KMS-11 (cell line): ENCODE measurements at regions not wholly inside any gene's neighbourhood (a gene's known extent, or its start where the extent isn't known, plus 50 kb on each side); places are given as distances from the start of the nearest gene placed in this dataset.
"Not testable (repeated sequence)": the region's sequence is repeated elsewhere in the genome, so short reads cannot be mapped to it uniquely, and the experiment has no call there.

Experiments used
- H2AFZ ChIP-seq: fragments of 200-600 bp; sonication (generic); 2 replicates; pipeline ENCODE4 v1.6.1; 2016; ENCODE audit warnings: antibody characterized with exemption, mixed run types, low read depth
- H3K27ac ChIP-seq: fragments of 200-600 bp; sonication (generic); 2 replicates; pipeline ENCODE4 v1.6.1; 2016; ENCODE audit warnings: mild to moderate bottlenecking, mixed run types
- H3K27me3 ChIP-seq: fragments of 200-600 bp; sonication (generic); 2 replicates; pipeline ENCODE4 v1.6.1; 2017; ENCODE audit warnings: mild to moderate bottlenecking, low read depth, mixed run types, moderate library complexity; ENCODE audit not compliant: insufficient read depth
- H3K36me3 ChIP-seq: fragments of 200-600 bp; sonication (generic); 2 replicates; pipeline ENCODE4 v1.6.1; 2017; ENCODE audit warnings: mild to moderate bottlenecking, mixed run types; ENCODE audit not compliant: insufficient read depth
- H3K4me1 ChIP-seq: fragments of 200-600 bp; sonication (generic); 2 replicates; pipeline ENCODE4 v1.6.1; 2016; ENCODE audit warnings: mild to moderate bottlenecking, low read depth, mixed run types; ENCODE audit not compliant: poor library complexity, severe bottlenecking
- H3K4me2 ChIP-seq: fragments of 200-600 bp; sonication (generic); 2 replicates; pipeline ENCODE4 v1.7.0; 2016; ENCODE audit warnings: mild to moderate bottlenecking, mixed run types
- H3K4me3 ChIP-seq: fragments of 200-600 bp; sonication (generic); IDR thresholded peaks from 2 replicates; pipeline ENCODE4 v1.6.1; 2017; ENCODE audit warnings: low read depth, low read length, mixed read lengths; ENCODE audit not compliant: insufficient read depth
- H3K79me2 ChIP-seq: fragments of 200-600 bp; sonication (generic); 2 replicates; pipeline ENCODE4 v1.6.1; 2016; ENCODE audit warnings: low read depth, mixed run types; ENCODE audit not compliant: insufficient read depth
- H3K9ac ChIP-seq: fragments of 200-600 bp; sonication (generic); 2 replicates; pipeline ENCODE4 v1.6.1; 2016; ENCODE audit warnings: mild to moderate bottlenecking, mixed run types
- H4K20me1 ChIP-seq: fragments of 200-600 bp; sonication (generic); 2 replicates; pipeline ENCODE4 v1.6.1; 2016; ENCODE audit warnings: mild to moderate bottlenecking, mixed run types; ENCODE audit not compliant: insufficient read depth
- TF ChIP-seq, protein P1 (sequence below): fragments of 200-600 bp; sonication (generic); conservative IDR thresholded peaks from 2 replicates; pipeline ENCODE4 v1.6.1; 2017; ENCODE audit warnings: low read depth, mild to moderate bottlenecking, antibody characterized with exemption, low read length, moderate library complexity, mixed read lengths

DNA sequence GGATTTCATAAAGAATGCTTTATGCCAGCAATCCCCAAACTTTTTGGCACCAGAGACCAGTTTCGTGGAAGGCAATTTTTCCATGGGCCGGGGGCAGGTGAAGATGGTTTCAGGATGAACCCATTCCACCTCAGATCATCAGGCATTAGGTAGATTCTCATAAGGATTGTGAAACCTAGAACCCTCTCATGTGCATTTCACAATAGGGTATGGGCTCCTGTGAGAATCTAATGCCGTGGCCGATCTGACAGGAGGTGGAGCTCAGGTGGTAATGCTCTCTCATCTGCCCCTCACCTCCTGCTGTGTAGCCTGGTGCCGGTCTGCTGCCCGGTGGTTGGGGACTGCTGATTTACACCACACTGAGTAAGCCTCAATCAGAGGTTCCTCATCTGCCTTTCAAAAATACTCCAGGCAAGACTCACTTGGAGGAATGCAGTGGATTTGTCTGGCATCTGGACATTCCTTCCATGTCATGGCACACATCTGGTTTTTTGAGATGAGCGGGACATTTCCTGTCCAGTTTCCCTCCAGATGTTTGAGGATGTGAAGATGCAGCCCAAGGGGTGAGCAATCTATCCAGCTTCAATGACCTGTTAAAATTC lies 185.8 kb downstream of the VAPA start:
- no peaks in the 10 kb centered on the region for H3K27me3 ChIP-seq
- H4K20me1 ChIP-seq, result no peaks in the 10 kb centered on the region
- no peak overlapping the region for H2AFZ ChIP-seq
- TF ChIP-seq, protein P1, sequence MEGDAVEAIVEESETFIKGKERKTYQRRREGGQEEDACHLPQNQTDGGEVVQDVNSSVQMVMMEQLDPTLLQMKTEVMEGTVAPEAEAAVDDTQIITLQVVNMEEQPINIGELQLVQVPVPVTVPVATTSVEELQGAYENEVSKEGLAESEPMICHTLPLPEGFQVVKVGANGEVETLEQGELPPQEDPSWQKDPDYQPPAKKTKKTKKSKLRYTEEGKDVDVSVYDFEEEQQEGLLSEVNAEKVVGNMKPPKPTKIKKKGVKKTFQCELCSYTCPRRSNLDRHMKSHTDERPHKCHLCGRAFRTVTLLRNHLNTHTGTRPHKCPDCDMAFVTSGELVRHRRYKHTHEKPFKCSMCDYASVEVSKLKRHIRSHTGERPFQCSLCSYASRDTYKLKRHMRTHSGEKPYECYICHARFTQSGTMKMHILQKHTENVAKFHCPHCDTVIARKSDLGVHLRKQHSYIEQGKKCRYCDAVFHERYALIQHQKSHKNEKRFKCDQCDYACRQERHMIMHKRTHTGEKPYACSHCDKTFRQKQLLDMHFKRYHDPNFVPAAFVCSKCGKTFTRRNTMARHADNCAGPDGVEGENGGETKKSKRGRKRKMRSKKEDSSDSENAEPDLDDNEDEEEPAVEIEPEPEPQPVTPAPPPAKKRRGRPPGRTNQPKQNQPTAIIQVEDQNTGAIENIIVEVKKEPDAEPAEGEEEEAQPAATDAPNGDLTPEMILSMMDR, result no peak
- no peaks in the 10 kb centered on the region for H3K36me3 ChIP-seq
- H3K27ac ChIP-seq, result no peak overlapping the region
- H3K9ac ChIP-seq, result no peak overlapping the region
- no peak overlapping the region for H3K4me3 ChIP-seq
- H3K4me2 ChIP-seq, result no peak overlapping the region
- no peaks in the 10 kb centered on the region for H3K79me2 ChIP-seq
- H3K4me1 ChIP-seq, result no peaks in the 10 kb centered on the region

- no peak overlapping the region for H3K9ac ChIP-seq
- H3K27me3 ChIP-seq, result no peaks in the 10 kb centered on the region
- no peaks in the 10 kb centered on the region for H4K20me1 ChIP-seq
- H3K4me3 ChIP-seq, result no peak overlapping the region
- no peak overlapping the region for H3K4me2 ChIP-seq
- H3K79me2 ChIP-seq, result no peaks in the 10 kb centered on the region
- H3K27ac ChIP-seq, result no peak overlapping the region
- H3K36me3 ChIP-seq, result no peaks in the 10 kb centered on the region
- TF ChIP-seq, protein P1, result no peak
- no peak overlapping the region for H2AFZ ChIP-seq
- H3K4me1 ChIP-seq, result no peaks in the 10 kb centered on the region
Measured at GRCh38 chr18:10100196-10100595, 186.4 kb downstream of the VAPA start.

DNA sequence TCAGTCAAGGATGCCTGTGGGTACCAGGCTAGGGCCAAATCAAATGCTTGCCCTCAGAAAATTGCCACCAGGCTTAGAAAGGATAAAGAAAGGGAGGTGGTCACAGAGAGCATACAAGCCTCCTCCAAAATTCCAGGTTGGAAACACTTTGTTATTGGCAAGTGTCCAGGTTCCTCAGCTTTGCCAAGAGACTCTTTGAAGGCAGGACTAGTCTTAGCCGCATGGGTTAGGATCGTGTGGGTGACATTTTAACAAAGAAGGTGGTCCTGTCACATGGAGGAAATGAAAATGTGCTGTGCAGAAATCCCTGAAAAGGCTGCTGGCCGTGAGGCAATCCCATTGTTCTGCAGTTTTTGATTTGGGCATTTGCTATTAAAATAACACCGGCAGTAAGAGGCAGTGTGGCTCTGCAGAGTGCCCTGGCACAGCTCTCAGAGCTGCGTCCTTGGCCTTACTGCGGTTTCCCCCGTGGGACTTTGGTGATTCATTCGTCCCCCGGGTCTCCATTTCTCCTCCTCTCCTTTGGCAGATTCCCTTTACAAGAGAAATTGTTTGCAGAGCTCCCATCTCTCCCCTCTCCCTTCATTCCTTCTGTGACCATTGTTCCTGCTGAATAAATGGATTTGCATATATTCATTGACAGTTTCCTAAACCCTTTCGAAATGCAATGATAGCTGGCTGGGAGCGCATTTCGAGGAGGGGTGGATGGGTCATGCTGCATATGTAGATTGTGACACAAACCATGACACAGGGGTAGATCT lies 187.3 kb downstream of the VAPA start:
- Histone ChIP-seq H3K4me1 (no peaks in the 10 kb centered on the region), H3K4me2 (no peak overlapping the region), H3K36me3 (no peaks in the 10 kb centered on the region), H4K20me1 (no peaks in the 10 kb centered on the region), H3K27me3 (no peaks in the 10 kb centered on the region), H3K79me2 (no peaks in the 10 kb centered on the region), H3K27ac (no peak overlapping the region), H3K9ac (no peak overlapping the region), H2AFZ (no peak overlapping the region), H3K4me3 (no peak overlapping the region)
- TF ChIP-seq, protein P1, result no peak

GRCh38 chr18:10101729-10102128 lies 187.9 kb downstream of the VAPA start:
- Histone ChIP-seq H3K36me3 (no peaks in the 10 kb centered on the region), H3K27me3 (no peaks in the 10 kb centered on the region), H3K4me1 (no peaks in the 10 kb centered on the region), H3K79me2 (no peaks in the 10 kb centered on the region), H3K4me2 (no peak overlapping the region), H3K4me3 (no peak overlapping the region), H3K27ac (no peak overlapping the region), H4K20me1 (no peaks in the 10 kb centered on the region), H2AFZ (no peak overlapping the region), H3K9ac (no peak overlapping the region)
- TF ChIP-seq, protein P1, result no peak

DNA sequence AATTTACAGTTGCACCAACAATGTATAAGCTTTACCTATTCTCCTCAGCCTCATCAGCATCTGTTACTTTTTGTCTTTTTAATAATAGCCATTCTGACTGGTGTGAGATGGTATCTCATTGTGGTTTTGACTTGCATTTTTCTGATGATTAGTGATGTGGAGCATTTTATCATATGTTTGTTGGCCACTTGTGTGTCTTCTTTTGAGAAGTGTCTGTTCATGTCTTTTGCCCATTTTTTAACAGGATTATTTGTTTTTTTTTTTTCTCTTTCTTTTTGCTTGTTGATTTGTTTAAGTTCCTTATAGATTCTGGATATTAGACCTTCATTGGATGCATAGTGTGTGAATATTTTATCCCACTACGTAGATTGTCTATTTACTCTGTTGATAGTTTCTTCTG lies 191.3 kb downstream of the VAPA start:
- H3K9ac ChIP-seq, H4K20me1 ChIP-seq, H3K27ac ChIP-seq, H3K36me3 ChIP-seq, H3K4me1 ChIP-seq, H3K79me2 ChIP-seq, H3K4me2 ChIP-seq, H3K27me3 ChIP-seq, H3K4me3 ChIP-seq, H2AFZ ChIP-seq: not testable (repeated sequence)
